ENCODE measurements at regions not wholly inside any gene's neighbourhood (a gene's known extent, or its start where the extent isn't known, plus 50 kb on each side); places are given as distances from the start of the nearest gene placed in this dataset.
"Not testable (repeated sequence)": the region's sequence is repeated elsewhere in the genome, so short reads cannot be mapped to it uniquely, and the experiment has no call there.

DNA sequence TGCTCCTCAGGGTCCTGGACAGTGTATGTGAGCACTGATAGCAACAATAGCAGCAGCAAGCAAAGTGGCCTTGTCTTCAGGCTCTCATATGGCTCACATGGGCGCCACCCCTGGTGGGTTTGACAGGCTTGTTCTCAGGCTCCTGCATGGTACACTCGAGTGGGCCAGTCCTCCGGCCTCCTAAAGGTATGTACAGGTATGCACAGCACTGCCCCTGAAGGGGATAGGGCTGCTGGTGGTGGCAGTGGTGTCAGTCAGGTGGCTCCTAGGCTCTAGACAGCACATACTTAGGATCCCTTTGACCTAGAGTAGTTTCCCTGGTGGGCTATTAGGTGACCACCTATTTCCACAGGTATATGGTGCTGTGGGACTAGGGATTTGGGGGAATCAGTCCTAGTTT lies 79.8 kb downstream of the LGALS9B start:
- DNase-seq; H3K27ac Mint-ChIP-seq; CTCF ChIA-PET; H3K36me3 Mint-ChIP-seq; H3K9me3 Mint-ChIP-seq (ENCODE audit: low read depth); H3K4me1 Mint-ChIP-seq; ATAC-seq; H3K27me3 Mint-ChIP-seq; H3K4me3 Mint-ChIP-seq: not testable (repeated sequence)

DNA sequence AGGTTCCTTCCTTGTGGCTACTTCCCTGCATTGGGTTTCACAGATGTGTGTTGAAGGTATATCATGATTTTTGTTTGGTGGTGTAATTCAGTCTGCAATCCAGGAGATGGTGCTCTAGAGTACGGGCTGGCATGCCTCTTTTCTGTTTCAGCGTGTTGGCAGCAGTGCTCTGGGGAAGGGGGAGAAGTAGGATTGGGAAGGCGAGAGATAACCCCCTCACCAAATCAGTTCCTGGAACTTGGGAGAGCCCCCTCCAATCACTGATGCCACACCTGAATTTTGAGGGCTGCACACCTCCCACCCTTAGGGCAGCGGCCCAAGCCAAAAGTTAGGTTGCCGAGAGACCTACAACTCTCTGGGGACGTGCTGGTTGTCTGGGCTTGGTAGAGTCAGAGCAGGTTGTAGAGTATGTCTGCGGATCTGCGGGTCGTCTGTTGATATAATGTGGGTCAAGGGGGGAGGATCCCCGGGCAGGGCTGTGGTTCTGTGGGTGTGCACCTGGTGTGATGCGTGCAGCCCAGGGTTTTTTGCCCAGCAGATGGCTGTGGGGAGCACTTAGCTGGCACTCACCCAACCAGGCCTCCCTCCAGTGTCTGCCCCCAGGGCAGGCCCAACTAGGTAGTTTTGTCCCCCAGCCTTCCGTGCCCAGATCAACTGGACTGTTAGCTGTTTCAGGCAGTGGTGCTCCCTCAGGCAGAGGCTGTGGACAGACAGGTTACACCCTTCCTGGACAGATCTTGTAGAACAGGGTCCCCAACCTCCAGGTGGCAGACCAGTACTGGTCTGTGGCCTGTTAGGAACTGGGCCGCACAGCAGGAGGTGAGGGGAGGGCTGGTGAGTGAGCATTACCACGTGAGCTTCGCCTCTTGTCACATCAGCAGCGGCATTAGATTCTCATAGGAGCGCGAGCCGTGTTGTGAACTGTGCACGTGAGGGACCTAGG lies 85.7 kb downstream of the LGALS9B start:
- H3K4me1 Mint-ChIP-seq; H3K27ac Mint-ChIP-seq; H3K9me3 Mint-ChIP-seq (ENCODE audit: low read depth); H3K36me3 Mint-ChIP-seq; H3K4me3 Mint-ChIP-seq; CTCF ChIA-PET; H3K27me3 Mint-ChIP-seq: not testable (repeated sequence)
- peak; percentile 41 for DNase-seq
- peak; percentile 61 for ATAC-seq

DNA sequence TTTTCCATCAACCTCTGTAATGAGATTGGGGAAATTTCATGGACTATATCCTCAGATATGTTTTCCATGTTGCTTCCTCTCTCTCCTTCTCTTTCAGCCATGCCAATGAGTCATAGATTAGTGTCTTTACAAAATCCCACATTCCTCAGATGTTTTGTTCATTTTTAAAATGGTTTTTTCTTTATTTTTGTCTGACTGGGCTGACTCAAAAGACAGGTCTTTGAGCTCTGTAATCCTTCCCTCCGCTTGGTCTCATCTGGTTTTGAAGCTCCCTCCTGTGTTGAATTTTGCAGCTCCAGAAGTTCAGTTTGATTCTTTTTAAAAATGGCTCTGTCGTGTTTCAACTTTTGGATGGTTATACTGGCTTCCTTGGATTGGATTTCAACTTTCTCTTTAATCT lies 86.7 kb downstream of the LGALS9B start:
- H3K27me3 Mint-ChIP-seq: peaks cover 15% of the 10 kb centered on the region
- CTCF ChIA-PET; DNase-seq; H3K27ac Mint-ChIP-seq; H3K4me3 Mint-ChIP-seq; H3K4me1 Mint-ChIP-seq; ATAC-seq; H3K36me3 Mint-ChIP-seq; H3K9me3 Mint-ChIP-seq (ENCODE audit: low read depth): not testable (repeated sequence)

DNA sequence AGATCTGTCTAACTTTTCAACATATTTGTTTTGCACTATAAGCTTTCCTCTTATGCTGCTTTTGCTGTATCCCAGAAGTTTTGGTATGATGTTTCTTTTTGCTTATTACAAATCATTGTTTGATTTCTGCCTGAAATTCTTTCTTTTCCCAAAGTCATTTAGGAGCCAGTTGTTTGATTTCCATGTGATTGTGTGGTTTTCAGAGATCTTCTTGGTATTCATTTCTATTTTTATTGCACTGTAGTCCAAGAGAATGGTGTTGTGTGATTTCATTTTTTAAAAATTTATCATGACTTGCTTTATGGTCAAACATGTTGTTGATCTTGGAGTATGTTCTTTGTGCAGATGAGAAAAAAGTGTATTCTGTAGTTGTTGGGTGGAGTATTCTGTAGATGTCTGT lies 88.1 kb downstream of the LGALS9B start:
- H3K4me1 Mint-ChIP-seq; H3K4me3 Mint-ChIP-seq; ATAC-seq; H3K9me3 Mint-ChIP-seq (ENCODE audit: low read depth); CTCF ChIA-PET; H3K27ac Mint-ChIP-seq; DNase-seq; H3K36me3 Mint-ChIP-seq: not testable (repeated sequence)
- H3K27me3 Mint-ChIP-seq: peaks cover 15% of the 10 kb centered on the region

DNA sequence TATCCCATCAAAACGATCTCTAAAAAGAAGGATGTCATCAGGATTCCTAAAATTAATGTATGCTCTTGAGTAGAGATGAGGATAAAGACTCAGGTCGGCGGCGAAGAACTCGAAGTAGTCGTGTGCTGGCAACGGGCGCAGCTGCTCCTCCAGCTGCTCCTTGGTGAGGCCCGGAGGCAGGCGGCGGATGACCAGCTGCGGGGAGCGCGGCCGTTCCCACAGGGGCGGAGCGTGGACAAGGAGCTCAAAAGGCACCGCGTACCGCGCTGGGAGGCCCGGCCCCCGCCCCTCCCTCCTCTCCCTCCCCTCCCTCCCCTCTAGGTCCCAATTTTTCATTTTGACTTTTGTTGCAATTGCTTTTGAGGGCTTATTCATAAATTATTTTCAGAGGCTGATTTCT lies 90.7 kb downstream of the LGALS9B start:
- DNase-seq; H3K4me1 Mint-ChIP-seq; CTCF ChIA-PET; H3K4me3 Mint-ChIP-seq; H3K36me3 Mint-ChIP-seq; ATAC-seq; H3K9me3 Mint-ChIP-seq (ENCODE audit: low read depth); H3K27ac Mint-ChIP-seq: not testable (repeated sequence)
- peaks cover 17% of the 10 kb centered on the region for H3K27me3 Mint-ChIP-seq

DNA sequence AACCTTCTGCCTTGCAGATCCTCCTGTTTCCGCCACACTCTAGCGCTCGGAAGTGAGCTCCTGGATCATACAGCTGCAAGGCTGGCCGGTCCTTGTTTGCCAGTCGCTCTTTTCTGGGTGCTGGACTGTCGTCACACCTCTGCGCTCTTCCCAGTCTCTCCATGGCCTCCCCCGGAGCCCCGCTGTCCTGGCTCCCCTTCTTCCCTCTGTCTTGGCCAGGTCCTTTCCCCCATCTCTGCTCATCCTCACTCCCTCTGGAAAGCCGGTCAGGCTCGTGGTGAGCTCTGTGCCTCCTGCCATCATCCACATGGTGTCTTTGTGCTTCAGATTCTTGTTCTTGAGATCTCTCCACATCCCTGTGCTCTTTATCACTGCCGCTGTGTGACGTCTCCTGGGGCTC lies 91.6 kb downstream of the LGALS9B start:
- H3K9me3 Mint-ChIP-seq (ENCODE audit: low read depth); H3K27ac Mint-ChIP-seq; H3K4me3 Mint-ChIP-seq; DNase-seq; ATAC-seq; H3K4me1 Mint-ChIP-seq; CTCF ChIA-PET; H3K36me3 Mint-ChIP-seq: not testable (repeated sequence)
- peaks cover 13% of the 10 kb centered on the region for H3K27me3 Mint-ChIP-seq

Measured in activated CD8-positive, alpha-beta memory T cell treated with anti-CD3 and anti-CD28 coated beads, Interleukin-2, amount 10 ng/mL, durations not matched to agents 7 days and 5 days (primary cell).